ENCODE measurements at regions not wholly inside any gene's neighbourhood (a gene's known extent, or its start where the extent isn't known, plus 50 kb on each side); places are given as distances from the start of the nearest gene placed in this dataset.

DNA sequence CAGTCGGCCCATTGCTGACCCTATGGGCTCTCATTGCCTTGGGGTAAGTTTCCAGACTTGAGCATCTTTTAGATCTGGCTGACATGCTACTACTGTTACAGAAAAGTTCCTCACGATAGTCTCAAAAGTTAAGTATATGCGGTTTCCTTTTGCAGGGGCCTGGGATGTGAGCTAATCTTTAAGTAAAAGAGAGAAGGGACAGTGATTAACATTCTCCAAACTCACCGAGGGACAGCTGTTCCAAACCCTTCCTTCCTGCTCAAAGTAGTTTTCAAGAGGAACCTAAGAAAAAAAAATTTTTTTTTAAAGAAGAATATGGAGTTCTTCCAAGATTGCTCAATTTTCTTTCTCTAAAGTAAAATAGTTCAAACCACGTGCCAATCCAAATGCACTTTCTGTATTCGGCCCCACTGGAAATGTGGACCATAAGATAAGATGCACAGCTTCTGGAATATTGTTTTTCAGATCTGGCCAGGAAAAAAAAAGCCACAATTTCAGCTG, 168.0 kb upstream of the SPRY4 start:
- DNase-seq (ENCODE audit: low spot score) = no peak
- in situ Hi-C loops (cut with MboI; ENCODE audit: low pct_unique_long_range_greater_than_20kb, low sequenced_read_pairs, unreplicated experiment) = no loop called here
- TF ChIP-seq, protein P1, sequence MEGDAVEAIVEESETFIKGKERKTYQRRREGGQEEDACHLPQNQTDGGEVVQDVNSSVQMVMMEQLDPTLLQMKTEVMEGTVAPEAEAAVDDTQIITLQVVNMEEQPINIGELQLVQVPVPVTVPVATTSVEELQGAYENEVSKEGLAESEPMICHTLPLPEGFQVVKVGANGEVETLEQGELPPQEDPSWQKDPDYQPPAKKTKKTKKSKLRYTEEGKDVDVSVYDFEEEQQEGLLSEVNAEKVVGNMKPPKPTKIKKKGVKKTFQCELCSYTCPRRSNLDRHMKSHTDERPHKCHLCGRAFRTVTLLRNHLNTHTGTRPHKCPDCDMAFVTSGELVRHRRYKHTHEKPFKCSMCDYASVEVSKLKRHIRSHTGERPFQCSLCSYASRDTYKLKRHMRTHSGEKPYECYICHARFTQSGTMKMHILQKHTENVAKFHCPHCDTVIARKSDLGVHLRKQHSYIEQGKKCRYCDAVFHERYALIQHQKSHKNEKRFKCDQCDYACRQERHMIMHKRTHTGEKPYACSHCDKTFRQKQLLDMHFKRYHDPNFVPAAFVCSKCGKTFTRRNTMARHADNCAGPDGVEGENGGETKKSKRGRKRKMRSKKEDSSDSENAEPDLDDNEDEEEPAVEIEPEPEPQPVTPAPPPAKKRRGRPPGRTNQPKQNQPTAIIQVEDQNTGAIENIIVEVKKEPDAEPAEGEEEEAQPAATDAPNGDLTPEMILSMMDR (IDR thresholded peaks at IDR 0.05; ENCODE audit: extremely low read depth, insufficient read depth, missing control alignments) = no peak

GRCh38 chr5:142491679-142492078, 166.9 kb upstream of the SPRY4 start:
- TF ChIP-seq, protein P1 (IDR thresholded peaks at IDR 0.05; ENCODE audit: extremely low read depth, insufficient read depth, missing control alignments) = no peak
- in situ Hi-C loops (cut with MboI; ENCODE audit: low pct_unique_long_range_greater_than_20kb, low sequenced_read_pairs, unreplicated experiment) = no loop called here
- no peak for DNase-seq (ENCODE audit: low spot score)

- TF ChIP-seq, protein P1 (IDR thresholded peaks at IDR 0.05; ENCODE audit: extremely low read depth, insufficient read depth, missing control alignments) = no peak
- DNase-seq (ENCODE audit: low spot score) = no peak
- in situ Hi-C loops (cut with MboI; ENCODE audit: low pct_unique_long_range_greater_than_20kb, low sequenced_read_pairs, unreplicated experiment) = no loop called here
Observed at GRCh38 chr5:142491270-142491669, 166.4 kb upstream of the SPRY4 start.

GRCh38 chr5:142486581-142486980, 161.8 kb upstream of the SPRY4 start:
- in situ Hi-C loops (cut with MboI; ENCODE audit: low pct_unique_long_range_greater_than_20kb, low sequenced_read_pairs, unreplicated experiment) = no loop called here
- TF ChIP-seq, protein P1 (IDR thresholded peaks at IDR 0.05; ENCODE audit: extremely low read depth, insufficient read depth, missing control alignments) = no peak
- no peak for DNase-seq (ENCODE audit: low spot score)

DNA sequence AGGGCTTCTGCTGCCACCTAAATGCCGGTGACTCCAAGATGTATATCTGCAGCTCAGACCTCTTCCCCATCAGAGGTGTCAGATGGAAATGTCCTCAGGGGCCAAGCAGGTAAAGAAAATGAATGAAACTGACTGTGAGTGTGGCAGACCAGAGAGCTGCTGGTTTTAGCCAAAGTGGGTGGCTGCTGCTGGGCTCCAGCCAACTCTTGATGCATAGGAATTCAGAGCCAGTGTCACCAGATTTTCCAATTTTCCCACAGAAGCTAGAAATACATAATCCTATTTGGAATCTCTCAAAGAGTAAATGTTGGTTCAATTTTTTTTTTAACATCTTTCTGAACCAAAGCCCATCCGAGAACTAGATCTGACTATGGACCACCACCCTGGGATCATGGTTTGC, 161.2 kb upstream of the SPRY4 start:
- in situ Hi-C loops (cut with MboI; ENCODE audit: low pct_unique_long_range_greater_than_20kb, low sequenced_read_pairs, unreplicated experiment) = no loop called here
- DNase-seq (ENCODE audit: low spot score) = no peak
- TF ChIP-seq, protein P1 (IDR thresholded peaks at IDR 0.05; ENCODE audit: extremely low read depth, insufficient read depth, missing control alignments) = no peak

DNA sequence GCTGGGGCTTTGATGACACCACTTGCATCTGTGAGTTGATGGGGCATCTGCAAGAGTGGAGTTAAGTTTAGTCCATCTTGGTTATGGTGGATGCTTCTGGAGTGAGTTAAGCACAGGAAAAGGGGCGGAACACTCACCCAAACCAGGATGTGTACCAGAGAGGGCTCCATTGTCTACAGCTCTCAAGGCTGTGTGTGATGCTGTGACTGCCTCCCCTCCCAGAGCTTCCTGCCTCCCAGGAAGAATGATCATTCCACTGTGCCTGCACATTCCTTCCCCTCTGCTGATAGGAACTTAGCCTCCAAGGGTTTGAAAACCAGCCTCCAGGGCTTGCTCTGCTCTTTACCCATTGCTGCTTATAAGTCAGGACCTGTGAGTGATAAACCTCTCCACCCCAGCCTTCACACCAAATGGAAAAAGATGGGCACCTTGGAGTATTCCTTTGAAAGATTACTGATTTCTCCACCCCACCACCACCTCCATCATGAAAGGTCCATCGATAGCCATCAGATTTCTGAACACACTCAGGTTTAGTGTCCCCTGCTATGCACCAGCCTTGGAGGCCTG, 160.1 kb upstream of the SPRY4 start:
- TF ChIP-seq, protein P1 (IDR thresholded peaks at IDR 0.05; ENCODE audit: extremely low read depth, insufficient read depth, missing control alignments) = no peak
- no peak for DNase-seq (ENCODE audit: low spot score)
- in situ Hi-C loops (cut with MboI; ENCODE audit: low pct_unique_long_range_greater_than_20kb, low sequenced_read_pairs, unreplicated experiment) = no loop called here

Data from GM13977 (cell line).